Body of pancreas (tissue), 4 donors: ENCODE measurements at regions not wholly inside any gene's neighbourhood (a gene's known extent, or its start where the extent isn't known, plus 50 kb on each side); places are given as distances from the start of the nearest gene placed in this dataset.

Experiments used
- ATAC-seq: fragments of 150-250 bp; one replicate; pipeline ENCODE4 v1.9.1; 2016
- DNase-seq, 4 donors: peaks; one replicate each; pipeline ENCODE4 v3.0.0-alpha.2; 2019
- H3K27ac ChIP-seq, 4 donors: fragments of 200-600 bp; sonication (generic); 1 replicate in 3 of 4; 2 replicates in 1 of 4; pipeline versions ENCODE4 v1.5.1 to v1.6.1; 2016 to 2019; ENCODE audit warnings: mild to moderate bottlenecking in 1 of 4, mixed read lengths in 1 of 4, moderate library complexity in 1 of 4
- H3K27me3 ChIP-seq, 2 donors: fragments of 200-600 bp; sonication (generic); one replicate each; pipeline ENCODE4 v1.6.0; 2016; ENCODE audit warnings: mild to moderate bottlenecking in 1 of 2
- H3K36me3 ChIP-seq, 2 donors: fragments of 200-600 bp; sonication (generic); replicated peaks in 1 of 2; 2 replicates each; pipeline ENCODE4 v1.5.1; 2016; ENCODE audit warnings: low read depth in 2 of 2; ENCODE audit not compliant: insufficient read depth in 1 of 2
- H3K4me1 ChIP-seq: fragments of 200-600 bp; sonication (generic); one replicate; pipeline ENCODE4 v1.6.0; 2016
- H3K4me3 ChIP-seq, 2 donors: fragments of 200-600 bp; sonication (generic); 1 replicate in 1 of 2; 2 replicates in 1 of 2; pipeline ENCODE4 v1.5.1; 2016 to 2019
- H3K9me3 ChIP-seq, 3 donors: fragments of 200-600 bp; sonication (generic); 1 replicate in 2 of 3; 2 replicates in 1 of 3; pipeline ENCODE4 v1.5.1; 2016
- POLR2A ChIP-seq, 3 donors: fragments of 450-650 bp; IDR thresholded peaks; one replicate each; pipeline ENCODE4 v1.6.1; 2016; ENCODE audit warnings: antibody characterized with exemption in 3 of 3, mild to moderate bottlenecking in 2 of 3
- WGBS, 2 donors: methylation state at CpG; one replicate each; pipeline ENCODE4 v1.1.5; 2017; 5-methylcytosine and 5-hydroxymethylcytosine counted together
- intact Hi-C: fragments of 100-400 bp; cut with DNase I; formaldehyde crosslinking; loops from one replicate; pipeline ENCODE4 v1.15.1; 2023
- TF ChIP-seq, protein P1 (sequence below), 7 experiments: fragments of 450-650 bp in 4 of 7; fragments of 200-600 bp in 3 of 7; sonication (generic) in 3 of 7; IDR thresholded peaks; one replicate each; pipeline ENCODE4 v1.5.1; 2016 to 2019; ENCODE audit warnings: antibody characterized with exemption in 7 of 7

DNA sequence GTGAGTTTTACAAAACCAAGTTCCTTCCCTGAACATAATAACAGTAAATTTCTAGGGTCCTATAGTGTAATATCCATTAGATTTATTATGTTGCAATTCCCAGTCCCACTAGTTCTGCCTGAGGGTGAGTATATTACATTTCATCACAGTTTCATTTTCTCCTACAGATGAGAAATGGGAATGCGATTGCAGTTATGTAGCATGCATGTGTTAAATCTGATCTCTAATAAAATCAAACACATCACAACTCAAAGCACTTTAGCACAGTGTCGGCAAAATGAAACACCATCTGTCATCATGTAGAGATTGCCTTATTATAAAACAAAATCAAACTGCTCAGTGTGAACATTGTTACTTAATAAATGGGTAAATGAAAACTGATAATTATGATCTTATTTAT is 180.5 kb upstream of the TOX3 start:
- no peaks in the 10 kb centered on the region for H3K4me1 ChIP-seq
- 40 to 42% methylated on average over 2 of the region's 2 CpGs for WGBS, 2 donors
- no peak for ATAC-seq
- no peaks in the 10 kb centered on the region for H3K36me3 ChIP-seq
- H3K4me3 ChIP-seq: no peak overlapping the region
- H3K27me3 ChIP-seq: no peaks in the 10 kb centered on the region
- no peaks in the 10 kb centered on the region for H3K9me3 ChIP-seq
- TF ChIP-seq, protein P1, sequence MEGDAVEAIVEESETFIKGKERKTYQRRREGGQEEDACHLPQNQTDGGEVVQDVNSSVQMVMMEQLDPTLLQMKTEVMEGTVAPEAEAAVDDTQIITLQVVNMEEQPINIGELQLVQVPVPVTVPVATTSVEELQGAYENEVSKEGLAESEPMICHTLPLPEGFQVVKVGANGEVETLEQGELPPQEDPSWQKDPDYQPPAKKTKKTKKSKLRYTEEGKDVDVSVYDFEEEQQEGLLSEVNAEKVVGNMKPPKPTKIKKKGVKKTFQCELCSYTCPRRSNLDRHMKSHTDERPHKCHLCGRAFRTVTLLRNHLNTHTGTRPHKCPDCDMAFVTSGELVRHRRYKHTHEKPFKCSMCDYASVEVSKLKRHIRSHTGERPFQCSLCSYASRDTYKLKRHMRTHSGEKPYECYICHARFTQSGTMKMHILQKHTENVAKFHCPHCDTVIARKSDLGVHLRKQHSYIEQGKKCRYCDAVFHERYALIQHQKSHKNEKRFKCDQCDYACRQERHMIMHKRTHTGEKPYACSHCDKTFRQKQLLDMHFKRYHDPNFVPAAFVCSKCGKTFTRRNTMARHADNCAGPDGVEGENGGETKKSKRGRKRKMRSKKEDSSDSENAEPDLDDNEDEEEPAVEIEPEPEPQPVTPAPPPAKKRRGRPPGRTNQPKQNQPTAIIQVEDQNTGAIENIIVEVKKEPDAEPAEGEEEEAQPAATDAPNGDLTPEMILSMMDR (IDR thresholded peaks at IDR 0.05): no peak
- TF ChIP-seq POLR2A (IDR thresholded peaks at IDR 0.05): no peak
- intact Hi-C loops: no loop called here
- DNase-seq: no peak
- no peak overlapping the region for H3K27ac ChIP-seq

GRCh38 chr16:52725461-52725860 is 178.5 kb upstream of the TOX3 start:
- Histone ChIP-seq H3K4me3 (no peak overlapping the region), H3K27ac (no peak overlapping the region), H3K4me1 (no peaks in the 10 kb centered on the region), H3K9me3 (no peaks in the 10 kb centered on the region), H3K36me3 (no peaks in the 10 kb centered on the region), H3K27me3 (no peaks in the 10 kb centered on the region)
- intact Hi-C loops: no loop called here
- ATAC-seq: no peak
- TF ChIP-seq, protein P1 (IDR thresholded peaks at IDR 0.05): no peak
- TF ChIP-seq POLR2A (IDR thresholded peaks at IDR 0.05): no peak
- whole genome bisulfite sequencing, 2 donors: 72 to 94% methylated on average over 1 of the region's 1 CpG
- DNase-seq: no peak

DNA sequence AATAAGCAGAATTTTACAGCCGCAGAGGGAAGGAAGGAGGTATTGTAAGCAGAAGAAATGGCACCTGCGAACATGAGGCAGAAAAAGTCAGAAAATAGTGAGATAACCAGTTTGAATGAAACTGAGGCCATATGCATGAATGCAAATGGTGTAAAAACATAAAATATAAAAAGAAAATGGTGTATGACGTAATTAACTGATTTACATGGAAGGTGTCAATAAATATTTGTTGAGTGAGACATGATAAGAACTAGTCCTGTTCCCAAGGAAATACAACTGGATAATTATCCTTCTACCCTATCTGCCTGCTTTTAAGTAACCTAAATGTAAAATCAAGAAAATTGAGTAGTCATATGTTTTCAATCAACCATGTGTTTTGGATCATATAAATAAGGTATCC is 178.1 kb upstream of the TOX3 start:
- Histone ChIP-seq H3K27ac (no peak overlapping the region), H3K36me3 (no peaks in the 10 kb centered on the region), H3K4me3 (no peak overlapping the region), H3K4me1 (no peaks in the 10 kb centered on the region), H3K27me3 (no peaks in the 10 kb centered on the region), H3K9me3 (no peaks in the 10 kb centered on the region)
- 84% methylated on average over 3 of the region's 3 CpGs for WGBS, 2 donors
- DNase-seq (no peak), ATAC-seq (no peak)
- TF ChIP-seq, protein P1 (IDR thresholded peaks at IDR 0.05): no peak
- no peak for TF ChIP-seq POLR2A (IDR thresholded peaks at IDR 0.05)
- intact Hi-C loops: no loop called here

- intact Hi-C loops: no loop called here
- 19 to 21% methylated on average over 6 of the region's 6 CpGs for WGBS, 2 donors
- TF ChIP-seq POLR2A (IDR thresholded peaks at IDR 0.05): no peak
- TF ChIP-seq, protein P1 (IDR thresholded peaks at IDR 0.05): no peak
Observed at GRCh38 chr16:52721331-52721730, 174.4 kb upstream of the TOX3 start.

GRCh38 chr16:52718046-52718445 is 171.1 kb upstream of the TOX3 start:
- Histone ChIP-seq H3K4me1 (no peaks in the 10 kb centered on the region), H3K4me3 (no peak overlapping the region), H3K27me3 (no peaks in the 10 kb centered on the region), H3K9me3 (no peaks in the 10 kb centered on the region), H3K36me3 (no peaks in the 10 kb centered on the region), H3K27ac (no peak overlapping the region)
- DNase-seq: no peak
- no peak for TF ChIP-seq POLR2A (IDR thresholded peaks at IDR 0.05)
- TF ChIP-seq, protein P1 (IDR thresholded peaks at IDR 0.05): no peak
- intact Hi-C loops: no loop called here
- no peak for ATAC-seq
- 80 to 85% methylated on average over 4 of the region's 4 CpGs for WGBS, 2 donors

More at GRCh38 chr16:52721331-52721730, 174.4 kb upstream of the TOX3 start:
- Histone ChIP-seq H3K4me3 (no peak overlapping the region), H3K27me3 (no peaks in the 10 kb centered on the region), H3K4me1 (no peaks in the 10 kb centered on the region), H3K27ac (no peak overlapping the region), H3K36me3 (no peaks in the 10 kb centered on the region), H3K9me3 (no peaks in the 10 kb centered on the region)
- no peak for DNase-seq
- no peak for ATAC-seq
